Transverse colon (tissue), 4 donors: ENCODE measurements at regions not wholly inside any gene's neighbourhood (a gene's known extent, or its start where the extent isn't known, plus 50 kb on each side); places are given as distances from the start of the nearest gene placed in this dataset.

Experiments used
- DNase-seq: peaks from one replicate; pipeline ENCODE4 v3.0.0-alpha.2; 2019
- H3K27ac ChIP-seq, 4 donors: fragments of 200-600 bp; sonication (generic); 2 replicates each; pipeline ENCODE4 v1.5.1; 2016 to 2018; ENCODE audit warnings: inconsistent platforms in 4 of 4
- H3K27me3 ChIP-seq: fragments of 200-600 bp; sonication (generic); 2 replicates; pipeline ENCODE4 v1.5.1; 2017; ENCODE audit warnings: inconsistent platforms
- H3K36me3 ChIP-seq, 4 donors: fragments of 200-600 bp; sonication (generic); 2 replicates each; pipeline ENCODE4 v1.5.1; 2017 to 2019; ENCODE audit warnings: inconsistent platforms in 4 of 4
- H3K4me1 ChIP-seq, 4 donors: fragments of 200-600 bp; sonication (generic); 2 replicates each; pipeline ENCODE4 v1.5.1; 2017 to 2020; ENCODE audit warnings: inconsistent platforms in 4 of 4
- H3K4me3 ChIP-seq, 4 donors: fragments of 200-600 bp; sonication (generic); 1 replicate in 1 of 4; 2 replicates in 3 of 4; pipeline versions ENCODE4 v1.5.1 to v1.6.1; 2017 to 2019; ENCODE audit warnings: inconsistent platforms in 4 of 4
- H3K9me3 ChIP-seq, 2 donors: fragments of 200-600 bp; sonication (generic); 2 replicates each; pipeline ENCODE4 v1.5.1; 2017 to 2019; ENCODE audit warnings: inconsistent platforms in 2 of 2
- CTCF ChIP-seq, 5 experiments: fragments of 200-600 bp in 3 of 5; fragments of 450-650 bp in 2 of 5; sonication (generic) in 3 of 5; IDR thresholded peaks; 1 replicate in 2 of 5; 2 replicates in 3 of 5; pipeline ENCODE4 v1.5.1; 2016 to 2017; ENCODE audit warnings: antibody characterized with exemption in 5 of 5, inconsistent platforms in 3 of 5, mild to moderate bottlenecking in 2 of 5, moderate library complexity in 1 of 5
- EP300 ChIP-seq: sonication (generic); formaldehyde crosslinking; IDR thresholded peaks from one replicate; pipeline ENCODE4 v1.6.1; 2017; ENCODE audit warnings: antibody characterized with exemption, low read depth
- POLR2A ChIP-seq: fragments of 450-650 bp; IDR thresholded peaks from one replicate; pipeline ENCODE4 v1.6.1; 2016; ENCODE audit warnings: antibody characterized with exemption, mild to moderate bottlenecking, moderate library complexity
- POLR2AphosphoS5 ChIP-seq, 3 donors: sonication (generic); formaldehyde crosslinking; IDR thresholded peaks; one replicate each; pipeline ENCODE4 v1.6.1; 2016; ENCODE audit warnings: antibody characterized with exemption in 3 of 3
- WGBS, 2 donors: methylation state at CpG; one replicate each; pipeline ENCODE4 v1.1.5; 2018; ENCODE audit warnings: low coverage in 1 of 2; 5-methylcytosine and 5-hydroxymethylcytosine counted together
- in situ Hi-C, 4 donors: fragments of 200-750 bp; cut with MboI; loops; one replicate each; pipeline versions ENCODE4 v1.15.0 to v1.15.1; 2017; ENCODE audit warnings: low sequenced_read_pairs in 3 of 4, low pct_ligation_motif_present in 1 of 4, low pct_unique_long_range_greater_than_20kb in 1 of 4
- intact Hi-C: fragments of 100-400 bp; cut with DNase I; formaldehyde crosslinking; loops from one replicate; pipeline ENCODE4 v1.15.1; 2023; ENCODE audit warnings: low total_unique reads

- in situ Hi-C loops, result no loop called here
- no peak overlapping the region for H3K4me3 ChIP-seq
- no peak for DNase-seq
Observed at GRCh38 chr2:146068051-146068450, 1548.1 kb upstream of the ZEB2 start.

GRCh38 chr2:146048141-146048540 lies 1528.2 kb upstream of the ZEB2 start:
- intact Hi-C loops (no loop called here), in situ Hi-C loops (no loop called here)
- no peak for DNase-seq
- H3K27me3 ChIP-seq, result no peaks in the 10 kb centered on the region
- H3K9me3 ChIP-seq, result no peaks in the 10 kb centered on the region
- TF ChIP-seq CTCF (IDR thresholded peaks at IDR 0.05) (no peak), POLR2A (no peak), POLR2AphosphoS5 (IDR thresholded peaks at IDR 0.05) (no peak), EP300 (no peak)
- H3K4me3 ChIP-seq, result no peak overlapping the region
- no peaks in the 10 kb centered on the region for H3K4me1 ChIP-seq
- H3K27ac ChIP-seq, result no peak overlapping the region
- 52 to 83% methylated on average over 1 of the region's 1 CpG for WGBS, 2 donors
- no peaks in the 10 kb centered on the region for H3K36me3 ChIP-seq

More at GRCh38 chr2:146068051-146068450, 1548.1 kb upstream of the ZEB2 start:
- no peak overlapping the region for H3K27ac ChIP-seq
- H3K27me3 ChIP-seq, result no peaks in the 10 kb centered on the region
- no peaks in the 10 kb centered on the region for H3K36me3 ChIP-seq
- H3K9me3 ChIP-seq, result no peaks in the 10 kb centered on the region
- intact Hi-C loops, result no loop called here
- H3K4me1 ChIP-seq, result no peaks in the 10 kb centered on the region
- TF ChIP-seq CTCF (IDR thresholded peaks at IDR 0.05) (no peak), POLR2AphosphoS5 (IDR thresholded peaks at IDR 0.05) (no peak), POLR2A (no peak), EP300 (no peak)

- no peak for TF ChIP-seq EP300
- no peak for TF ChIP-seq POLR2A
- TF ChIP-seq POLR2AphosphoS5 (IDR thresholded peaks at IDR 0.05), result no peak
- no peak for TF ChIP-seq CTCF (IDR thresholded peaks at IDR 0.05)
- 65 to 67% methylated on average over 8 of the region's 8 CpGs for WGBS, 2 donors
- Histone ChIP-seq H3K36me3 (no peaks in the 10 kb centered on the region), H3K9me3 (no peaks in the 10 kb centered on the region), H3K4me1 (no peaks in the 10 kb centered on the region), H3K27ac (no peak overlapping the region), H3K4me3 (no peak overlapping the region), H3K27me3 (no peaks in the 10 kb centered on the region)
- no peak for DNase-seq
- in situ Hi-C loops, result no loop called here
- intact Hi-C loops, result no loop called here
Observed at GRCh38 chr2:146041274-146041910, 1521.5 kb upstream of the ZEB2 start.

GRCh38 chr2:146040051-146040450 lies 1520.1 kb upstream of the ZEB2 start:
- in situ Hi-C loops (no loop called here), intact Hi-C loops (no loop called here)
- TF ChIP-seq POLR2A, result no peak
- no peak for TF ChIP-seq EP300
- no peak for TF ChIP-seq CTCF (IDR thresholded peaks at IDR 0.05)
- no peak for TF ChIP-seq POLR2AphosphoS5 (IDR thresholded peaks at IDR 0.05)
- H3K4me3 ChIP-seq, result no peak overlapping the region
- H3K27me3 ChIP-seq, result no peaks in the 10 kb centered on the region
- no peaks in the 10 kb centered on the region for H3K36me3 ChIP-seq
- no peaks in the 10 kb centered on the region for H3K9me3 ChIP-seq
- no peak overlapping the region for H3K27ac ChIP-seq
- WGBS, 2 donors, result 59 to 79% methylated on average over 3 of the region's 3 CpGs
- H3K4me1 ChIP-seq, result no peaks in the 10 kb centered on the region
- DNase-seq, result no peak
